WTC11 (cell line): ENCODE measurements at regions not wholly inside any gene's neighbourhood (a gene's known extent, or its start where the extent isn't known, plus 50 kb on each side); places are given as distances from the start of the nearest gene placed in this dataset.

Experiments
- ATAC-seq: fragments of 200-7000 bp; cut with Tn5 transposase; 2 replicates; pipeline ENCODE4 v1.10.0; 2021; ENCODE audit warnings: mild to moderate bottlenecking, moderate library complexity
- CTCF ChIA-PET: fragments of 300-600 bp; sonication (Branson Sonifier 250); formaldehyde crosslinking; loops from one replicate; lab custom pipeline; 2021; ENCODE audit warnings: antibody characterized with exemption; lab: Charles Lee
- POLR2A ChIA-PET: fragments of 350-600 bp; sonication (Branson Sonifier 250); formaldehyde crosslinking; loops from one replicate; lab custom pipeline; 2021; ENCODE audit warnings: antibody characterized with exemption; lab: Charles Lee
- DNase-seq: peaks from one replicate; pipeline ENCODE4 v3.0.0; 2021; ENCODE audit warnings: low spot score
- H3K27ac Mint-ChIP-seq: 2 replicates; pipeline ENCODE4 v1.8.0; 2021; ENCODE audit warnings: mixed read lengths
- H3K27me3 Mint-ChIP-seq: 2 replicates; pipeline ENCODE4 v1.8.0; 2021; ENCODE audit warnings: low read depth, mild to moderate bottlenecking, moderate library complexity, mixed read lengths
- H3K36me3 Mint-ChIP-seq: 2 replicates; pipeline ENCODE4 v1.8.0; 2021; ENCODE audit warnings: mixed read lengths
- H3K4me1 Mint-ChIP-seq: 2 replicates; pipeline ENCODE4 v1.8.0; 2022; ENCODE audit warnings: mixed read lengths
- H3K4me3 Mint-ChIP-seq: 2 replicates; pipeline ENCODE4 v1.8.0; 2021; ENCODE audit warnings: mild to moderate bottlenecking, moderate library complexity, mixed read lengths
- H3K9me3 Mint-ChIP-seq: 2 replicates; pipeline ENCODE4 v1.8.0; 2021; ENCODE audit warnings: mixed read lengths
- ATF3 ChIP-seq: sonication (generic); formaldehyde crosslinking; conservative IDR thresholded peaks from 2 replicates; pipeline ENCODE4 v1.8.1; 2022; ENCODE audit warnings: mild to moderate bottlenecking, missing genetic modification reagents
- CBFB ChIP-seq: sonication (generic); formaldehyde crosslinking; IDR thresholded peaks from 2 replicates; pipeline ENCODE4 v1.8.1; 2022; ENCODE audit warnings: mild to moderate bottlenecking, low read depth, missing genetic modification reagents
- CREB1 ChIP-seq: sonication (generic); formaldehyde crosslinking; IDR thresholded peaks from 2 replicates; pipeline ENCODE4 v1.8.0; 2023; ENCODE audit warnings: mild to moderate bottlenecking, missing genetic modification reagents
- E2F5 ChIP-seq: sonication (generic); formaldehyde crosslinking; IDR thresholded peaks from 2 replicates; pipeline ENCODE4 v1.8.1; 2022; ENCODE audit warnings: mild to moderate bottlenecking, moderate library complexity, missing genetic modification reagents
- ELF4 ChIP-seq: sonication (generic); formaldehyde crosslinking; IDR thresholded peaks from 2 replicates; pipeline ENCODE4 v1.8.1; 2022; ENCODE audit warnings: low read depth, mild to moderate bottlenecking, moderate library complexity, missing genetic modification reagents
- EMX1 ChIP-seq: fragments of 250-450 bp; sonication (Bioruptor Pico); IDR thresholded peaks from 2 replicates; pipeline ENCODE4 v1.8.0; 2021; ENCODE audit warnings: mild to moderate bottlenecking
- ESRRA ChIP-seq: sonication (generic); formaldehyde crosslinking; IDR thresholded peaks from 2 replicates; pipeline ENCODE4 v1.8.1; 2022; ENCODE audit warnings: mild to moderate bottlenecking, missing genetic modification reagents, borderline replicate concordance
- GTF2I ChIP-seq: fragments of 250-450 bp; sonication (Bioruptor Pico); conservative IDR thresholded peaks from 2 replicates; pipeline ENCODE4 v1.4.0; 2021; ENCODE audit warnings: mild to moderate bottlenecking
- KAT7 ChIP-seq: sonication (generic); formaldehyde crosslinking; IDR thresholded peaks from 2 replicates; pipeline ENCODE4 v1.8.1; 2023; ENCODE audit warnings: missing genetic modification reagents, mild to moderate bottlenecking, borderline replicate concordance
- MLX ChIP-seq: sonication (generic); formaldehyde crosslinking; IDR thresholded peaks from 2 replicates; pipeline ENCODE4 v1.8.1; 2023; ENCODE audit warnings: mild to moderate bottlenecking, missing genetic modification reagents, moderate library complexity
- MXD4 ChIP-seq: fragments of 250-450 bp; sonication (Bioruptor Pico); IDR thresholded peaks from 2 replicates; pipeline ENCODE4 v1.8.0; 2021; ENCODE audit warnings: mild to moderate bottlenecking, moderate library complexity, borderline replicate concordance
- MYBL2 ChIP-seq: sonication (generic); formaldehyde crosslinking; IDR thresholded peaks from 2 replicates; pipeline ENCODE4 v1.8.1; 2023; ENCODE audit warnings: mild to moderate bottlenecking, moderate library complexity, missing genetic modification reagents
- NR2C2 ChIP-seq: sonication (generic); formaldehyde crosslinking; IDR thresholded peaks from 2 replicates; pipeline ENCODE4 v1.8.0; 2022; ENCODE audit warnings: mild to moderate bottlenecking, missing genetic modification reagents
- OVOL2 ChIP-seq: fragments of 250-450 bp; sonication (Bioruptor Pico); IDR thresholded peaks from 2 replicates; pipeline ENCODE4 v1.9.0; 2021; ENCODE audit warnings: mild to moderate bottlenecking, borderline replicate concordance
- PRRX2 ChIP-seq: fragments of 250-450 bp; sonication (Bioruptor Pico); IDR thresholded peaks from 2 replicates; pipeline ENCODE4 v1.8.0; 2021; ENCODE audit warnings: mild to moderate bottlenecking
- SMAD3 ChIP-seq: sonication (generic); formaldehyde crosslinking; IDR thresholded peaks from 2 replicates; pipeline ENCODE4 v1.8.0; 2022; ENCODE audit warnings: missing genetic modification reagents, mild to moderate bottlenecking, borderline replicate concordance
- SP1 ChIP-seq: sonication (generic); formaldehyde crosslinking; conservative IDR thresholded peaks from 2 replicates; pipeline ENCODE4 v1.8.1; 2022; ENCODE audit warnings: missing genetic modification reagents
- ZNF219 ChIP-seq: sonication (generic); formaldehyde crosslinking; IDR thresholded peaks from 2 replicates; pipeline ENCODE4 v1.8.0; 2023; ENCODE audit warnings: missing genetic modification reagents, mild to moderate bottlenecking, borderline replicate concordance
- ZNF263 ChIP-seq: sonication (generic); formaldehyde crosslinking; IDR thresholded peaks from 2 replicates; pipeline ENCODE4 v1.8.1; 2022; ENCODE audit warnings: low read depth, mild to moderate bottlenecking, moderate library complexity, missing genetic modification reagents
- ZNF512 ChIP-seq: sonication (generic); formaldehyde crosslinking; IDR thresholded peaks from 2 replicates; pipeline ENCODE4 v1.8.1; 2022; ENCODE audit warnings: missing genetic modification reagents, borderline replicate concordance
- TF ChIP-seq, protein P1 (sequence below): sonication (generic); formaldehyde crosslinking; IDR thresholded peaks from 2 replicates; pipeline ENCODE4 v1.8.0; 2022; ENCODE audit warnings: mild to moderate bottlenecking, missing genetic modification reagents
- TF ChIP-seq, protein P2 (sequence below): sonication (generic); formaldehyde crosslinking; IDR thresholded peaks from 2 replicates; pipeline ENCODE4 v1.8.1; 2023; ENCODE audit warnings: mild to moderate bottlenecking, missing genetic modification reagents
- TF ChIP-seq, protein P3 (sequence below): sonication (generic); formaldehyde crosslinking; IDR thresholded peaks from 2 replicates; pipeline ENCODE4 v1.8.0; 2022; ENCODE audit warnings: missing genetic modification reagents
- TF ChIP-seq, protein P4 (sequence below): sonication (generic); formaldehyde crosslinking; IDR thresholded peaks from 2 replicates; pipeline ENCODE4 v1.8.1; 2023; ENCODE audit warnings: mild to moderate bottlenecking, missing genetic modification reagents, moderate library complexity
- TF ChIP-seq, protein P5 (sequence below): sonication (generic); formaldehyde crosslinking; IDR thresholded peaks from 2 replicates; pipeline ENCODE4 v1.8.0; 2022; ENCODE audit warnings: mild to moderate bottlenecking, missing genetic modification reagents

DNA sequence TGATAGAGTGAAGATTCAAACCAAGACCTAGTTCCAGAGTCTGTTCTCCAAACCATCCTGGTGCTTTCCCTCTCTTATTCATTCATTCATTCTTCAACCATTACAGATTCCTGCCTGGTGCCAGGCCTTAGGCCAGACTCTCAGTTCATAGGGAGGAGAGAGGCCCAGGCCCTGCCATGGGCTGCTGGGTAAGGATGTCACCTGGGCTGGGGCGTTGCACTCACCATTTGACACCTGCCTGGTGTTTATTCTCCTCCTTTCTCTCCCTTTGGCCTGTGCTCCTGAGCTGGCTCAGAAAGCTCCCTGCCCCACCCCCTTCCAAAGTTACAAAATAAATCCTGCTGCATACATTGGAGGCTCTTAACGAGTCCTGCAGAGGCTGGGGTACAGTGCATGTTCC lies 549.8 kb downstream of the MATN1 start (continued):
- TF ChIP-seq CREB1 (no peak), PRRX2 (CRISPR knock-in tag) (no peak), ESRRA (no peak), GTF2I (no peak), MXD4 (no peak), E2F5 (CRISPR knock-in tag) (no peak)
- TF ChIP-seq, protein P1, sequence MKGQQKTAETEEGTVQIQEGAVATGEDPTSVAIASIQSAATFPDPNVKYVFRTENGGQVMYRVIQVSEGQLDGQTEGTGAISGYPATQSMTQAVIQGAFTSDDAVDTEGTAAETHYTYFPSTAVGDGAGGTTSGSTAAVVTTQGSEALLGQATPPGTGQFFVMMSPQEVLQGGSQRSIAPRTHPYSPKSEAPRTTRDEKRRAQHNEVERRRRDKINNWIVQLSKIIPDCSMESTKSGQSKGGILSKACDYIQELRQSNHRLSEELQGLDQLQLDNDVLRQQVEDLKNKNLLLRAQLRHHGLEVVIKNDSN (CRISPR knock-in tag): no peak

DNA sequence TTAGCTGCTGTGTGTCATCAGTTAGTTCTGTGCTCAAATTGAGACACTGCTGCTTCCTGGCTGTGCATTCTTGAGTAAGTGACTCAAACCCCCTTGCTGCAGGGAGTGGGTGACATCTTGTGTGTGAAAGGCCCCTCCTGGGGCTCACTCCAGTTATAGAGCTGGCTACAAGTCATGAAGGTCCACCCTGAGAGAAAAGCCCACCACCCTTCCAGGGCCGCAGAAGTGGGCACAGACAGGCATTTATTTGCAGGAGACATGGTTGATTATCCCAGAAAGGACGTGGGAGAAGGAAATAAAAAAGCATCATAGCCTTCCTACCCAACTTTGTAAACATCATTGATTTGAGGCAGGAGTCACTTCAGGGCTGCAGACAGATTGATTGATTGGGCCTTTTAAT lies 550.6 kb downstream of the MATN1 start:
- CTCF ChIA-PET: no interaction called here
- Mint-ChIP-seq H3K27ac (no peak overlapping the region), H3K9me3 (no peaks in the 10 kb centered on the region)

More for the DNA sequence above, 550.6 kb downstream of the MATN1 start:
- H3K36me3 Mint-ChIP-seq: no peaks in the 10 kb centered on the region
- DNase-seq: no peak
- POLR2A ChIA-PET: no interaction called here
- no peak overlapping the region for H3K4me3 Mint-ChIP-seq
- TF ChIP-seq CBFB (no peak), ZNF263 (CRISPR knock-in tag) (no peak), OVOL2 (CRISPR knock-in tag) (no peak), ZNF219 (no peak), SMAD3 (CRISPR knock-in tag) (no peak), E2F5 (CRISPR knock-in tag) (no peak), SP1 (CRISPR knock-in tag) (no peak), MYBL2 (CRISPR knock-in tag) (no peak), MLX (CRISPR knock-in tag) (no peak), NR2C2 (CRISPR knock-in tag) (no peak), KAT7 (CRISPR knock-in tag) (no peak), ZNF512 (no peak), ELF4 (CRISPR knock-in tag) (no peak), EMX1 (no peak), ATF3 (CRISPR knock-in tag) (no peak)
- TF ChIP-seq, protein P2, sequence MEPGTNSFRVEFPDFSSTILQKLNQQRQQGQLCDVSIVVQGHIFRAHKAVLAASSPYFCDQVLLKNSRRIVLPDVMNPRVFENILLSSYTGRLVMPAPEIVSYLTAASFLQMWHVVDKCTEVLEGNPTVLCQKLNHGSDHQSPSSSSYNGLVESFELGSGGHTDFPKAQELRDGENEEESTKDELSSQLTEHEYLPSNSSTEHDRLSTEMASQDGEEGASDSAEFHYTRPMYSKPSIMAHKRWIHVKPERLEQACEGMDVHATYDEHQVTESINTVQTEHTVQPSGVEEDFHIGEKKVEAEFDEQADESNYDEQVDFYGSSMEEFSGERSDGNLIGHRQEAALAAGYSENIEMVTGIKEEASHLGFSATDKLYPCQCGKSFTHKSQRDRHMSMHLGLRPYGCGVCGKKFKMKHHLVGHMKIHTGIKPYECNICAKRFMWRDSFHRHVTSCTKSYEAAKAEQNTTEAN (CRISPR knock-in tag): no peak
- TF ChIP-seq, protein P3, sequence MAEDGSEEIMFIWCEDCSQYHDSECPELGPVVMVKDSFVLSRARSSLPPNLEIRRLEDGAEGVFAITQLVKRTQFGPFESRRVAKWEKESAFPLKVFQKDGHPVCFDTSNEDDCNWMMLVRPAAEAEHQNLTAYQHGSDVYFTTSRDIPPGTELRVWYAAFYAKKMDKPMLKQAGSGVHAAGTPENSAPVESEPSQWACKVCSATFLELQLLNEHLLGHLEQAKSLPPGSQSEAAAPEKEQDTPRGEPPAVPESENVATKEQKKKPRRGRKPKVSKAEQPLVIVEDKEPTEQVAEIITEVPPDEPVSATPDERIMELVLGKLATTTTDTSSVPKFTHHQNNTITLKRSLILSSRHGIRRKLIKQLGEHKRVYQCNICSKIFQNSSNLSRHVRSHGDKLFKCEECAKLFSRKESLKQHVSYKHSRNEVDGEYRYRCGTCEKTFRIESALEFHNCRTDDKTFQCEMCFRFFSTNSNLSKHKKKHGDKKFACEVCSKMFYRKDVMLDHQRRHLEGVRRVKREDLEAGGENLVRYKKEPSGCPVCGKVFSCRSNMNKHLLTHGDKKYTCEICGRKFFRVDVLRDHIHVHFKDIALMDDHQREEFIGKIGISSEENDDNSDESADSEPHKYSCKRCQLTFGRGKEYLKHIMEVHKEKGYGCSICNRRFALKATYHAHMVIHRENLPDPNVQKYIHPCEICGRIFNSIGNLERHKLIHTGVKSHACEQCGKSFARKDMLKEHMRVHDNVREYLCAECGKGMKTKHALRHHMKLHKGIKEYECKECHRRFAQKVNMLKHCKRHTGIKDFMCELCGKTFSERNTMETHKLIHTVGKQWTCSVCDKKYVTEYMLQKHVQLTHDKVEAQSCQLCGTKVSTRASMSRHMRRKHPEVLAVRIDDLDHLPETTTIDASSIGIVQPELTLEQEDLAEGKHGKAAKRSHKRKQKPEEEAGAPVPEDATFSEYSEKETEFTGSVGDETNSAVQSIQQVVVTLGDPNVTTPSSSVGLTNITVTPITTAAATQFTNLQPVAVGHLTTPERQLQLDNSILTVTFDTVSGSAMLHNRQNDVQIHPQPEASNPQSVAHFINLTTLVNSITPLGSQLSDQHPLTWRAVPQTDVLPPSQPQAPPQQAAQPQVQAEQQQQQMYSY (CRISPR knock-in tag): no peak
- TF ChIP-seq, protein P4, sequence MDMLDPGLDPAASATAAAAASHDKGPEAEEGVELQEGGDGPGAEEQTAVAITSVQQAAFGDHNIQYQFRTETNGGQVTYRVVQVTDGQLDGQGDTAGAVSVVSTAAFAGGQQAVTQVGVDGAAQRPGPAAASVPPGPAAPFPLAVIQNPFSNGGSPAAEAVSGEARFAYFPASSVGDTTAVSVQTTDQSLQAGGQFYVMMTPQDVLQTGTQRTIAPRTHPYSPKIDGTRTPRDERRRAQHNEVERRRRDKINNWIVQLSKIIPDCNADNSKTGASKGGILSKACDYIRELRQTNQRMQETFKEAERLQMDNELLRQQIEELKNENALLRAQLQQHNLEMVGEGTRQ (CRISPR knock-in tag): no peak
- TF ChIP-seq, protein P5, sequence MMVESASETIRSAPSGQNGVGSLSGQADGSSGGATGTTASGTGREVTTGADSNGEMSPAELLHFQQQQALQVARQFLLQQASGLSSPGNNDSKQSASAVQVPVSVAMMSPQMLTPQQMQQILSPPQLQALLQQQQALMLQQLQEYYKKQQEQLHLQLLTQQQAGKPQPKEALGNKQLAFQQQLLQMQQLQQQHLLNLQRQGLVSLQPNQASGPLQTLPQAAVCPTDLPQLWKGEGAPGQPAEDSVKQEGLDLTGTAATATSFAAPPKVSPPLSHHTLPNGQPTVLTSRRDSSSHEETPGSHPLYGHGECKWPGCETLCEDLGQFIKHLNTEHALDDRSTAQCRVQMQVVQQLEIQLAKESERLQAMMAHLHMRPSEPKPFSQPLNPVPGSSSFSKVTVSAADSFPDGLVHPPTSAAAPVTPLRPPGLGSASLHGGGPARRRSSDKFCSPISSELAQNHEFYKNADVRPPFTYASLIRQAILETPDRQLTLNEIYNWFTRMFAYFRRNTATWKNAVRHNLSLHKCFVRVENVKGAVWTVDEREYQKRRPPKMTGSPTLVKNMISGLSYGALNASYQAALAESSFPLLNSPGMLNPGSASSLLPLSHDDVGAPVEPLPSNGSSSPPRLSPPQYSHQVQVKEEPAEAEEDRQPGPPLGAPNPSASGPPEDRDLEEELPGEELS (CRISPR knock-in tag): no peak
- TF ChIP-seq, all 79 proteins: peak for 0
- Mint-ChIP-seq H3K27me3 (no peaks in the 10 kb centered on the region; the same call in 1 of the 2 replicates), H3K4me1 (peaks cover 9% of the 10 kb centered on the region)
- ATAC-seq: no peak
